ENCODE measurements at regions not wholly inside any gene's neighbourhood (a gene's known extent, or its start where the extent isn't known, plus 50 kb on each side); places are given as distances from the start of the nearest gene placed in this dataset.
"Not testable (repeated sequence)": the region's sequence is repeated elsewhere in the genome, so short reads cannot be mapped to it uniquely, and the experiment has no call there.

GRCh38 chr14:84282618-84283017, 1247.3 kb upstream of the FLRT2 start:
- Mint-ChIP-seq H3K27ac (no peak overlapping the region), H3K4me1 (ENCODE audit: low read depth) (no peaks in the 10 kb centered on the region), H3K36me3 (ENCODE audit: insufficient read depth in 2 of 2) (no peaks in the 10 kb centered on the region), H3K9me3 (peaks cover 2 to 6% of the 10 kb centered on the region in 2 donors), H3K27me3 (ENCODE audit: low read depth) (no peaks in the 10 kb centered on the region), H3K4me3 (no peak overlapping the region)
- DNase-seq (no peak), ATAC-seq (replicated peaks in 1 of 2) (no peak)

GRCh38 chr14:84288781-84289180, 1241.2 kb upstream of the FLRT2 start:
- ATAC-seq (replicated peaks in 1 of 2) = no peak
- Mint-ChIP-seq H3K4me3 (no peak overlapping the region), H3K27ac (no peak overlapping the region), H3K27me3 (ENCODE audit: low read depth) (no peaks in the 10 kb centered on the region), H3K9me3 (peaks cover 2 to 12% of the 10 kb centered on the region in 2 donors), H3K36me3 (ENCODE audit: insufficient read depth in 2 of 2) (peaks cover 0 to 3% of the 10 kb centered on the region in 2 donors), H3K4me1 (ENCODE audit: low read depth) (no peaks in the 10 kb centered on the region)
- no peak for DNase-seq

GRCh38 chr14:84298663-84299195, 1231.2 kb upstream of the FLRT2 start:
- Mint-ChIP-seq H3K36me3 (ENCODE audit: insufficient read depth in 2 of 2) (no peaks in the 10 kb centered on the region), H3K27me3 (ENCODE audit: low read depth) (no peaks in the 10 kb centered on the region), H3K4me3 (no peak overlapping the region), H3K27ac (no peak overlapping the region), H3K9me3 (peaks cover 1 to 4% of the 10 kb centered on the region in 2 donors), H3K4me1 (ENCODE audit: low read depth) (no peaks in the 10 kb centered on the region)
- ATAC-seq (replicated peaks in 1 of 2) (no peak), DNase-seq (no peak)

GRCh38 chr14:84303140-84303539, 1226.8 kb upstream of the FLRT2 start:
- no peak overlapping the region for H3K27ac Mint-ChIP-seq
- ATAC-seq (replicated peaks in 1 of 2) = no peak
- H3K27me3 Mint-ChIP-seq (ENCODE audit: low read depth) = no peaks in the 10 kb centered on the region
- no peak overlapping the region for H3K4me3 Mint-ChIP-seq
- H3K36me3 Mint-ChIP-seq (ENCODE audit: insufficient read depth in 2 of 2) = peaks cover 2% of the 10 kb centered on the region in 2 donors
- H3K9me3 Mint-ChIP-seq = peaks cover 6 to 9% of the 10 kb centered on the region in 2 donors
- no peak for DNase-seq
- H3K4me1 Mint-ChIP-seq (ENCODE audit: low read depth) = no peaks in the 10 kb centered on the region

- peaks cover 4 to 5% of the 10 kb centered on the region in 2 donors for H3K36me3 Mint-ChIP-seq (ENCODE audit: insufficient read depth in 2 of 2)
- H3K27me3 Mint-ChIP-seq (ENCODE audit: low read depth) = no peaks in the 10 kb centered on the region
- no peaks in the 10 kb centered on the region for H3K4me1 Mint-ChIP-seq (ENCODE audit: low read depth)
- no peak for ATAC-seq (replicated peaks in 1 of 2)
- DNase-seq = no peak
- H3K27ac Mint-ChIP-seq = no peak overlapping the region
- H3K9me3 Mint-ChIP-seq = peaks cover 6 to 24% of the 10 kb centered on the region in 2 donors
- H3K4me3 Mint-ChIP-seq = no peak overlapping the region
Observed at GRCh38 chr14:84312551-84312950, 1217.4 kb upstream of the FLRT2 start.

GRCh38 chr14:84323450-84323849, 1206.5 kb upstream of the FLRT2 start:
- Mint-ChIP-seq H3K27ac (no peak overlapping the region), H3K36me3 (ENCODE audit: insufficient read depth in 2 of 2) (no peaks in the 10 kb centered on the region), H3K4me1 (ENCODE audit: low read depth) (no peaks in the 10 kb centered on the region), H3K9me3 (peaks cover 4 to 15% of the 10 kb centered on the region in 2 donors), H3K4me3 (no peak overlapping the region), H3K27me3 (ENCODE audit: low read depth) (no peaks in the 10 kb centered on the region)
- DNase-seq (no peak), ATAC-seq (replicated peaks in 1 of 2) (no peak)

- ATAC-seq (replicated peaks in 1 of 2) (no peak), DNase-seq (no peak)
- no peak overlapping the region for H3K4me3 Mint-ChIP-seq
- H3K4me1 Mint-ChIP-seq (ENCODE audit: low read depth) = no peaks in the 10 kb centered on the region
- H3K27me3 Mint-ChIP-seq (ENCODE audit: low read depth) = no peaks in the 10 kb centered on the region
- H3K36me3 Mint-ChIP-seq (ENCODE audit: insufficient read depth in 2 of 2) = peaks cover 0 to 1% of the 10 kb centered on the region in 2 donors
- no peak overlapping the region for H3K27ac Mint-ChIP-seq
- H3K9me3 Mint-ChIP-seq = peaks cover 4 to 15% of the 10 kb centered on the region in 2 donors
Observed at GRCh38 chr14:84323978-84324377, 1206.0 kb upstream of the FLRT2 start.

GRCh38 chr14:84336433-84336832, 1193.5 kb upstream of the FLRT2 start:
- Mint-ChIP-seq H3K4me1 (ENCODE audit: low read depth) (no peaks in the 10 kb centered on the region), H3K9me3 (peaks cover 12 to 20% of the 10 kb centered on the region in 2 donors), H3K36me3 (ENCODE audit: insufficient read depth in 2 of 2) (peaks cover 0 to 1% of the 10 kb centered on the region in 2 donors), H3K27ac (no peak overlapping the region), H3K4me3 (no peak overlapping the region), H3K27me3 (ENCODE audit: low read depth) (no peaks in the 10 kb centered on the region)
- DNase-seq (no peak), ATAC-seq (replicated peaks in 1 of 2) (no peak)

- H3K9me3 Mint-ChIP-seq = peaks cover 9 to 10% of the 10 kb centered on the region in 2 donors
- ATAC-seq (replicated peaks in 1 of 2) (no peak), DNase-seq (no peak)
- no peaks in the 10 kb centered on the region for H3K4me1 Mint-ChIP-seq (ENCODE audit: low read depth)
- H3K27ac Mint-ChIP-seq = no peak overlapping the region
- H3K36me3 Mint-ChIP-seq (ENCODE audit: insufficient read depth in 2 of 2) = no peaks in the 10 kb centered on the region
- H3K27me3 Mint-ChIP-seq (ENCODE audit: low read depth) = no peaks in the 10 kb centered on the region
- no peak overlapping the region for H3K4me3 Mint-ChIP-seq
Observed at GRCh38 chr14:84340938-84341337, 1189.0 kb upstream of the FLRT2 start.

- H3K27ac Mint-ChIP-seq; H3K4me3 Mint-ChIP-seq; H3K36me3 Mint-ChIP-seq (ENCODE audit: insufficient read depth in 2 of 2); H3K4me1 Mint-ChIP-seq (ENCODE audit: low read depth); H3K27me3 Mint-ChIP-seq (ENCODE audit: low read depth); ATAC-seq (replicated peaks in 1 of 2); DNase-seq: not testable (repeated sequence)
- H3K9me3 Mint-ChIP-seq = peaks cover 10 to 13% of the 10 kb centered on the region in 2 donors
Observed at GRCh38 chr14:84341867-84342266, 1188.1 kb upstream of the FLRT2 start.

GRCh38 chr14:84343656-84344055, 1186.3 kb upstream of the FLRT2 start:
- H3K27me3 Mint-ChIP-seq (ENCODE audit: low read depth) = no peaks in the 10 kb centered on the region
- no peak for DNase-seq
- no peaks in the 10 kb centered on the region for H3K36me3 Mint-ChIP-seq (ENCODE audit: insufficient read depth in 2 of 2)
- no peak overlapping the region for H3K27ac Mint-ChIP-seq
- no peak for ATAC-seq (replicated peaks in 1 of 2)
- peaks cover 8 to 11% of the 10 kb centered on the region in 2 donors for H3K9me3 Mint-ChIP-seq
- no peaks in the 10 kb centered on the region for H3K4me1 Mint-ChIP-seq (ENCODE audit: low read depth)
- H3K4me3 Mint-ChIP-seq = no peak overlapping the region

- Mint-ChIP-seq H3K4me1 (ENCODE audit: low read depth) (no peaks in the 10 kb centered on the region), H3K27me3 (ENCODE audit: low read depth) (no peaks in the 10 kb centered on the region), H3K27ac (no peak overlapping the region), H3K36me3 (ENCODE audit: insufficient read depth in 2 of 2) (peaks cover 0 to 4% of the 10 kb centered on the region in 2 donors), H3K4me3 (no peak overlapping the region), H3K9me3 (peaks cover 10 to 13% of the 10 kb centered on the region in 2 donors)
- DNase-seq = no peak
- ATAC-seq (replicated peaks in 1 of 2) = no peak
Observed at GRCh38 chr14:84351646-84352045, 1178.3 kb upstream of the FLRT2 start.

GRCh38 chr14:84361476-84361875, 1168.5 kb upstream of the FLRT2 start:
- H3K9me3 Mint-ChIP-seq = peaks cover 2 to 4% of the 10 kb centered on the region in 2 donors

GRCh38 chr14:84375235-84375634, 1154.7 kb upstream of the FLRT2 start:
- Mint-ChIP-seq H3K36me3 (ENCODE audit: insufficient read depth in 2 of 2) (no peaks in the 10 kb centered on the region), H3K27me3 (ENCODE audit: low read depth) (no peaks in the 10 kb centered on the region), H3K9me3 (peaks cover 8 to 11% of the 10 kb centered on the region in 2 donors), H3K27ac (no peak overlapping the region), H3K4me3 (no peak overlapping the region), H3K4me1 (ENCODE audit: low read depth) (no peaks in the 10 kb centered on the region)
- ATAC-seq (replicated peaks in 1 of 2) (no peak), DNase-seq (no peak)

More at GRCh38 chr14:84361476-84361875, 1168.5 kb upstream of the FLRT2 start:
- DNase-seq = no peak
- Mint-ChIP-seq H3K4me3 (no peak overlapping the region), H3K4me1 (ENCODE audit: low read depth) (no peaks in the 10 kb centered on the region), H3K27ac (no peak overlapping the region), H3K27me3 (ENCODE audit: low read depth) (no peaks in the 10 kb centered on the region), H3K36me3 (ENCODE audit: insufficient read depth in 2 of 2) (no peaks in the 10 kb centered on the region)
- ATAC-seq (replicated peaks in 1 of 2) = no peak

Measured in activated T-cell treated with anti-CD3 and anti-CD28 coated beads, Interleukin-2, amount 50 U/mL, for 72 hours (primary cell).